H1 (cell line): ENCODE measurements at regions not wholly inside any gene's neighbourhood (a gene's known extent, or its start where the extent isn't known, plus 50 kb on each side); places are given as distances from the start of the nearest gene placed in this dataset.

Experiments used
- CTCF ChIA-PET: fragments of 300-600 bp; sonication (Branson Sonifier 250); formaldehyde crosslinking; loops from one replicate; lab custom pipeline; 2021; ENCODE audit not compliant: partially characterized antibody; lab: Charles Lee
- POLR2A ChIA-PET: fragments of 300-600 bp; sonication (Branson Sonifier 250); formaldehyde crosslinking; loops from one replicate; lab custom pipeline; 2021; ENCODE audit warnings: inconsistent platforms; ENCODE audit not compliant: partially characterized antibody; lab: Charles Lee
- DNase-seq, 2 experiments: peaks; one replicate each; pipeline versions ENCODE4 v3.0.0 to v3.0.0-alpha.2; 2010 to 2022; ENCODE audit warnings: low spot score in 2 of 2, low read depth in 1 of 2, mixed read lengths in 1 of 2
- FAIRE-seq: peaks from 2 replicates; lab custom pipeline; 2011; peaks lifted over from hg19 to GRCh38; lab: Jason Lieb, UNC
- H2AFZ ChIP-seq: 2 replicates; pipeline ENCODE4 v1.8.1; 2012; ENCODE audit warnings: low read length, inconsistent platforms
- H2AK5ac ChIP-seq: 2 replicates; pipeline ENCODE4 v1.6.1; 2013; ENCODE audit warnings: low read depth, low read length
- H2BK120ac ChIP-seq: replicated peaks from 2 replicates; pipeline ENCODE3; 2013; ENCODE audit warnings: low read depth, low read length, inconsistent platforms
- H2BK12ac ChIP-seq: 2 replicates; pipeline ENCODE4 v1.6.1; 2013; ENCODE audit warnings: low read depth, low read length
- H2BK15ac ChIP-seq: 2 replicates; pipeline ENCODE4 v1.6.1; 2013; ENCODE audit warnings: low read length
- H2BK20ac ChIP-seq: 2 replicates; pipeline ENCODE4 v1.6.1; 2013; ENCODE audit warnings: low read length
- H2BK5ac ChIP-seq: 2 replicates; pipeline ENCODE4 v1.6.1; 2013; ENCODE audit warnings: low read depth, low read length
- H3K14ac ChIP-seq: 2 replicates; pipeline ENCODE4 v1.6.1; 2013; ENCODE audit warnings: inconsistent platforms; ENCODE audit not compliant: insufficient read length
- H3K18ac ChIP-seq: 2 replicates; pipeline ENCODE4 v1.6.1; 2013; ENCODE audit warnings: low read length; ENCODE audit errors: extremely low read depth
- H3K23ac ChIP-seq: 2 replicates; pipeline ENCODE4 v1.6.1; 2013; ENCODE audit warnings: inconsistent platforms; ENCODE audit not compliant: insufficient read length
- H3K23me2 ChIP-seq: 2 replicates; pipeline ENCODE4 v1.6.1; 2013; ENCODE audit warnings: low read depth, low read length
- H3K27ac ChIP-seq: 2 replicates; pipeline ENCODE4 v1.6.1; 2011; ENCODE audit warnings: low read depth, low read length, inconsistent platforms
- H3K27me3 ChIP-seq, 4 experiments: replicated peaks in 1 of 4; 1 replicate in 1 of 4; 2 replicates in 3 of 4; pipeline versions ENCODE4 v1.6.1 to v1.8.1; 2011 to 2013; ENCODE audit warnings: low read length in 3 of 4, mild to moderate bottlenecking in 3 of 4, inconsistent platforms in 2 of 4, mixed read lengths in 2 of 4, moderate library complexity in 1 of 4; ENCODE audit not compliant: control insufficient read depth in 3 of 4, insufficient read depth in 3 of 4; ENCODE audit errors: extremely low read depth in 1 of 4
- H3K36me3 ChIP-seq, 4 experiments: 2 replicates each; pipeline versions ENCODE4 v1.6.1 to v1.8.1; 2011 to 2013; ENCODE audit warnings: mild to moderate bottlenecking in 4 of 4, low read length in 3 of 4, moderate library complexity in 2 of 4, control low read depth in 1 of 4, inconsistent platforms in 1 of 4; ENCODE audit not compliant: insufficient read depth in 4 of 4, control insufficient read depth in 2 of 4
- H3K4ac ChIP-seq: replicated peaks from 2 replicates; pipeline ENCODE3; 2013; ENCODE audit warnings: low read length, low read depth, mixed read lengths, inconsistent platforms; ENCODE audit not compliant: insufficient read length
- H3K4me1 ChIP-seq, 4 experiments: replicated peaks in 1 of 4; 1 replicate in 1 of 4; 2 replicates in 3 of 4; pipeline versions ENCODE4 v1.6.1 to v1.8.1; 2011 to 2013; ENCODE audit warnings: low read length in 3 of 4, inconsistent platforms in 2 of 4, mixed read lengths in 1 of 4; ENCODE audit not compliant: insufficient read depth in 4 of 4, control insufficient read depth in 3 of 4
- H3K4me2 ChIP-seq, 2 experiments: 2 replicates each; pipeline versions ENCODE4 v1.6.1 to v1.8.1; 2011 to 2013; ENCODE audit warnings: low read depth in 2 of 2, low read length in 2 of 2, control low read depth in 1 of 2, inconsistent platforms in 1 of 2, mild to moderate bottlenecking in 1 of 2; ENCODE audit not compliant: insufficient read depth in 1 of 2
- H3K4me3 ChIP-seq, 4 experiments: fragments of 200-600, 300-600 bp in 1 of 4; sonication (generic), shearing (Covaris generic), sonication (Bioruptor Twin) in 1 of 4; 2 replicates each; pipeline versions ENCODE4 v1.5.1 to v1.8.1; 2011 to 2016; ENCODE audit warnings: low read length in 4 of 4, low read depth in 3 of 4, control low read depth in 2 of 4, inconsistent platforms in 2 of 4, mild to moderate bottlenecking in 2 of 4, mixed read lengths in 1 of 4, moderate library complexity in 1 of 4; ENCODE audit not compliant: insufficient read depth in 2 of 4; ENCODE audit errors: extremely low read depth in 1 of 4
- H3K56ac ChIP-seq: replicated peaks from 2 replicates; pipeline ENCODE3; 2013; ENCODE audit warnings: low read depth, mild to moderate bottlenecking, mixed read lengths, low read length, inconsistent platforms; ENCODE audit not compliant: insufficient read length
- H3K79me1 ChIP-seq: 2 replicates; pipeline ENCODE4 v1.6.1; 2013; ENCODE audit warnings: low read depth, low read length, control low read depth
- H3K79me2 ChIP-seq, 2 experiments: 2 replicates each; pipeline versions ENCODE4 v1.6.1 to v1.8.1; 2012 to 2013; ENCODE audit warnings: low read length in 2 of 2, mild to moderate bottlenecking in 2 of 2, inconsistent platforms in 1 of 2; ENCODE audit not compliant: insufficient read depth in 2 of 2, control insufficient read depth in 1 of 2
- H3K9ac ChIP-seq, 4 experiments: replicated peaks in 1 of 4; 1 replicate in 1 of 4; 2 replicates in 3 of 4; pipeline versions ENCODE4 v1.6.1 to v1.8.1; 2011 to 2013; ENCODE audit warnings: low read depth in 3 of 4, low read length in 3 of 4, control low read depth in 2 of 4, mild to moderate bottlenecking in 2 of 4, moderate library complexity in 2 of 4, inconsistent platforms in 1 of 4; ENCODE audit errors: extremely low read depth in 1 of 4
- H3K9me3 ChIP-seq, 2 experiments: 2 replicates each; pipeline versions ENCODE4 v1.6.1 to v1.8.1; 2012 to 2013; ENCODE audit warnings: mild to moderate bottlenecking in 2 of 2, moderate library complexity in 2 of 2, control low read depth in 1 of 2, inconsistent platforms in 1 of 2, low read depth in 1 of 2, low read length in 1 of 2, mixed read lengths in 1 of 2; ENCODE audit not compliant: insufficient read depth in 2 of 2
- H4K20me1 ChIP-seq, 2 experiments: replicated peaks in 1 of 2; 2 replicates each; pipeline versions ENCODE3 to v1.8.1; 2011 to 2013; ENCODE audit warnings: inconsistent platforms in 2 of 2, low read length in 2 of 2, mild to moderate bottlenecking in 1 of 2; ENCODE audit not compliant: insufficient read depth in 2 of 2, control insufficient read depth in 1 of 2
- H4K5ac ChIP-seq: 2 replicates; pipeline ENCODE4 v1.6.1; 2013; ENCODE audit warnings: low read length, low read depth, mixed read lengths, inconsistent platforms; ENCODE audit not compliant: insufficient read length
- H4K8ac ChIP-seq: 2 replicates; pipeline ENCODE4 v1.8.0; 2013; ENCODE audit warnings: mild to moderate bottlenecking, moderate library complexity, low read length, inconsistent platforms; ENCODE audit not compliant: insufficient read depth; ENCODE audit errors: extremely low read depth
- H4K91ac ChIP-seq: replicated peaks from 2 replicates; pipeline ENCODE3; 2013; ENCODE audit warnings: low read length, mixed read lengths, inconsistent platforms; ENCODE audit not compliant: insufficient read length
- ASH2L ChIP-seq: fragments of 200-600, 300-600 bp; sonication (generic); IDR thresholded peaks from one replicate; pipeline ENCODE4 v1.7.1; 2017; ENCODE audit warnings: low read length
- CEBPB ChIP-seq: IDR thresholded peaks from 2 replicates; pipeline ENCODE4 v1.6.1; 2012; ENCODE audit warnings: low read depth, low read length
- EZH2 ChIP-seq: fragments of 200-600 bp; sonication (generic); IDR thresholded peaks from 2 replicates; pipeline ENCODE4 v1.7.1; 2012; ENCODE audit warnings: low read depth, mild to moderate bottlenecking, moderate library complexity, low read length, inconsistent platforms; ENCODE audit not compliant: severe bottlenecking
- GABPA ChIP-seq: IDR thresholded peaks from 2 replicates; pipeline ENCODE4 v1.6.1; 2011; ENCODE audit warnings: mild to moderate bottlenecking, low read length, moderate library complexity, borderline replicate concordance; ENCODE audit not compliant: insufficient read depth
- GTF2F1 ChIP-seq: IDR thresholded peaks from 2 replicates; pipeline ENCODE4 v1.6.1; 2012; ENCODE audit warnings: low read depth, low read length, improper control_type of control experiment, borderline replicate concordance
- MAFK ChIP-seq: IDR thresholded peaks from 2 replicates; pipeline ENCODE4 v1.6.1; 2012; ENCODE audit warnings: low read depth, mild to moderate bottlenecking, improper control_type of control experiment, low read length
- NRF1 ChIP-seq: IDR thresholded peaks from 2 replicates; pipeline ENCODE4 v1.6.1; 2011; ENCODE audit warnings: mild to moderate bottlenecking, low read depth, low read length, improper control_type of control experiment
- RFX5 ChIP-seq: IDR thresholded peaks from 2 replicates; pipeline ENCODE4 v1.6.1; 2011; ENCODE audit warnings: low read depth, low read length, improper control_type of control experiment, borderline replicate concordance
- RXRA ChIP-seq: IDR thresholded peaks from 2 replicates; pipeline ENCODE4 v1.6.1; 2011; ENCODE audit warnings: low read depth, mild to moderate bottlenecking, low read length, moderate library complexity; ENCODE audit not compliant: insufficient read depth
- SP2 ChIP-seq: IDR thresholded peaks from 2 replicates; pipeline ENCODE4 v1.6.1; 2012; ENCODE audit warnings: mild to moderate bottlenecking, low read length, inconsistent platforms
- SP4 ChIP-seq: IDR thresholded peaks from 2 replicates; pipeline ENCODE4 v1.6.1; 2012; ENCODE audit warnings: low read length, inconsistent platforms
- SRF ChIP-seq: IDR thresholded peaks from 2 replicates; pipeline ENCODE4 v1.6.1; 2011; ENCODE audit warnings: mild to moderate bottlenecking, low read depth, low read length, moderate library complexity
- TAF7 ChIP-seq: optimal IDR thresholded peaks from 2 replicates; pipeline ENCODE3; 2011; ENCODE audit warnings: low read depth, mild to moderate bottlenecking, inconsistent platforms, low read length, moderate library complexity, borderline replicate concordance
- USF2 ChIP-seq: IDR thresholded peaks from 2 replicates; pipeline ENCODE4 v1.6.1; 2011; ENCODE audit warnings: low read length, improper control_type of control experiment
- WGBS, 2 experiments: shearing (Covaris generic) in 1 of 2; methylation state at CpG; one replicate each; pipeline versions ENCODE4 v1.1.6 to v1.1.7; 2013 to 2015; ENCODE audit warnings: low lambda C conversion rate in 2 of 2, mixed read lengths in 2 of 2, inconsistent platforms in 1 of 2, low coverage in 1 of 2, missing lambda C conversion rate in 1 of 2; ENCODE audit not compliant: insufficient replicate concordance in 2 of 2, insufficient coverage in 1 of 2, insufficient read length in 1 of 2; ENCODE audit errors: extremely low coverage in 1 of 2, missing lambda C conversion rate in 1 of 2; 5-methylcytosine and 5-hydroxymethylcytosine counted together

- Histone ChIP-seq H3K23me2 (no peaks in the 10 kb centered on the region), H3K14ac (no peak overlapping the region), H2AK5ac (no peak overlapping the region), H3K23ac (no peak overlapping the region), H3K9me3 (no peaks in the 10 kb centered on the region), H2BK5ac (no peak overlapping the region), H3K56ac (no peak overlapping the region), H4K91ac (no peak overlapping the region), H3K36me3 (no peaks in the 10 kb centered on the region), H3K9ac (no peak overlapping the region), H3K27ac (no peak overlapping the region), H3K18ac (no peak overlapping the region), H3K4me2 (no peak overlapping the region), H2BK20ac (no peak overlapping the region), H3K4ac (no peak overlapping the region), H2AFZ (no peak overlapping the region), H3K4me1 (no peaks in the 10 kb centered on the region), H2BK12ac (no peak overlapping the region), H3K79me2 (no peaks in the 10 kb centered on the region), H4K8ac (no peak overlapping the region), H2BK15ac (no peak overlapping the region), H3K27me3 (peaks cover 0 to 1% (median 0%) of the 10 kb centered on the region in 4 experiments; a peak in 1 of 7 replicates), H2BK120ac (no peak overlapping the region), H3K79me1 (no peaks in the 10 kb centered on the region), H4K20me1 (no peaks in the 10 kb centered on the region), H3K4me3 (no peak overlapping the region), H4K5ac (no peak overlapping the region)
- DNase-seq = no peak
- POLR2A ChIA-PET = no interaction called here
- FAIRE-seq = no peak
- WGBS, 2 experiments = 100% methylated on average over 1 of the region's 1 CpG; no CpG with 5 or more reads in 1 of the 2 experiments
- CTCF ChIA-PET = no interaction called here
- TF ChIP-seq RXRA (no peak), SP4 (no peak), NRF1 (no peak), TAF7 (no peak), GABPA (no peak), SRF (no peak), RFX5 (no peak), MAFK (no peak), ASH2L (no peak), GTF2F1 (no peak), EZH2 (no peak), CEBPB (no peak), USF2 (no peak), SP2 (no peak)
These were observed 177.6 kb upstream of the EDNRB start for GRCh38 chr13:78096221-78096620.
